ENCODE measurements at regions not wholly inside any gene's neighbourhood (a gene's known extent, or its start where the extent isn't known, plus 50 kb on each side); places are given as distances from the start of the nearest gene placed in this dataset.

GRCh38 chr3:76912841-76913383 is 127.0 kb upstream of the ROBO2 start:
- H3K27me3 Mint-ChIP-seq = no peaks in the 10 kb centered on the region
- no peak for TF ChIP-seq CTCF (IDR thresholded peaks at IDR 0.05)
- ATAC-seq (ENCODE audit: low read depth) = no peak
- ChIA-PET POLR2A (no interaction called here), CTCF (no interaction called here)
- no peak overlapping the region for H3K27ac Mint-ChIP-seq
- no peaks in the 10 kb centered on the region for H3K4me1 Mint-ChIP-seq
- intact Hi-C loops (cut with micrococcal nuclease) = no loop called here
- peaks cover 4% of the 10 kb centered on the region for H3K9me3 Mint-ChIP-seq
- DNase-seq = no peak
- no peaks in the 10 kb centered on the region for H3K36me3 Mint-ChIP-seq (ENCODE audit: low read depth)
- no peak overlapping the region for H3K4me3 Mint-ChIP-seq

GRCh38 chr3:76917436-76917835 is 122.5 kb upstream of the ROBO2 start:
- ChIA-PET CTCF (no interaction called here), POLR2A (no interaction called here)
- Mint-ChIP-seq H3K9me3 (peaks cover 5% of the 10 kb centered on the region), H3K4me1 (no peaks in the 10 kb centered on the region), H3K4me3 (no peak overlapping the region), H3K27ac (no peak overlapping the region), H3K27me3 (no peaks in the 10 kb centered on the region), H3K36me3 (ENCODE audit: low read depth) (no peaks in the 10 kb centered on the region)
- DNase-seq = no peak
- no peak for TF ChIP-seq CTCF (IDR thresholded peaks at IDR 0.05)
- intact Hi-C loops (cut with micrococcal nuclease) = no loop called here
- ATAC-seq (ENCODE audit: low read depth) = no peak

- ATAC-seq (ENCODE audit: low read depth) (no peak), DNase-seq (no peak)
- Mint-ChIP-seq H3K4me1 (no peaks in the 10 kb centered on the region), H3K9me3 (peaks cover 2% of the 10 kb centered on the region), H3K36me3 (ENCODE audit: low read depth) (no peaks in the 10 kb centered on the region), H3K27me3 (no peaks in the 10 kb centered on the region), H3K4me3 (no peak overlapping the region), H3K27ac (no peak overlapping the region)
- ChIA-PET POLR2A (no interaction called here), CTCF (no interaction called here)
- intact Hi-C loops (cut with micrococcal nuclease) = no loop called here
- no peak for TF ChIP-seq CTCF (IDR thresholded peaks at IDR 0.05)
These were observed 119.4 kb upstream of the ROBO2 start for GRCh38 chr3:76920511-76920910.

GRCh38 chr3:76923485-76923884 is 116.4 kb upstream of the ROBO2 start:
- H3K4me3 Mint-ChIP-seq = no peak overlapping the region
- H3K36me3 Mint-ChIP-seq (ENCODE audit: low read depth) = no peaks in the 10 kb centered on the region
- TF ChIP-seq CTCF (IDR thresholded peaks at IDR 0.05) = no peak
- ChIA-PET POLR2A (no interaction called here), CTCF (no interaction called here)
- H3K4me1 Mint-ChIP-seq = no peaks in the 10 kb centered on the region
- intact Hi-C loops (cut with micrococcal nuclease) = no loop called here
- H3K27ac Mint-ChIP-seq = no peak overlapping the region
- DNase-seq (no peak), ATAC-seq (ENCODE audit: low read depth) (no peak)
- H3K9me3 Mint-ChIP-seq = peaks cover 6% of the 10 kb centered on the region
- H3K27me3 Mint-ChIP-seq = no peaks in the 10 kb centered on the region

- Mint-ChIP-seq H3K9me3 (peaks cover 7% of the 10 kb centered on the region), H3K27me3 (no peaks in the 10 kb centered on the region), H3K36me3 (ENCODE audit: low read depth) (no peaks in the 10 kb centered on the region), H3K4me3 (no peak overlapping the region), H3K27ac (no peak overlapping the region), H3K4me1 (no peaks in the 10 kb centered on the region)
- DNase-seq = no peak
- ChIA-PET CTCF (no interaction called here), POLR2A (no interaction called here)
- intact Hi-C loops (cut with micrococcal nuclease) = no loop called here
- no peak for ATAC-seq (ENCODE audit: low read depth)
- TF ChIP-seq CTCF (IDR thresholded peaks at IDR 0.05) = no peak
These were observed 109.2 kb upstream of the ROBO2 start for GRCh38 chr3:76930712-76931111.
